HG03442 (cell line): ENCODE measurements at regions not wholly inside any gene's neighbourhood (a gene's known extent, or its start where the extent isn't known, plus 50 kb on each side); places are given as distances from the start of the nearest gene placed in this dataset.
"Not testable (repeated sequence)": the region's sequence is repeated elsewhere in the genome, so short reads cannot be mapped to it uniquely, and the experiment has no call there.

Source experiments
- ATAC-seq: cut with Tn5 transposase; IDR thresholded peaks from one replicate; pipeline ENCODE4 v1.9.1; 2021; ENCODE audit warnings: mild to moderate bottlenecking, moderate library complexity; ENCODE audit not compliant: unreplicated experiment

DNA sequence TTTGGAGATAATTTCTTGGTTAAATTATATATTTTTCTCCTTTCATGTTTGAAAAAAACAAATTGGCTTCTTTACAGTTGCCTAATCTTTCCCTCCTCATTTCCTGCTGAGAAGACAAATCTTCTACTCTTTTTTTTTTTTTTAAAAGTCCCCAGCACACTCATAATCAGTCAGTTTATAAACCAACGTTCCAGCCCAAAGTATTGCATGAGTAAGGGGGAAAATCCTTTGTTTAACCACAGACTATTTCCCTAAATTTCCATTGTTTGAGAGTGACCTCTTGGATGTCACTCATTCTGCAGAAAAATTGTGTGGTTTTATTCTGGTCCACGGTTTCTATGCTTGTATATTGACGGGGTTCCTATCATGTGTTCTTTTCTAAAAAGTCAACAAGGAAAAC lies 55.1 kb upstream of the TLR4 start:
- no peak for ATAC-seq

DNA sequence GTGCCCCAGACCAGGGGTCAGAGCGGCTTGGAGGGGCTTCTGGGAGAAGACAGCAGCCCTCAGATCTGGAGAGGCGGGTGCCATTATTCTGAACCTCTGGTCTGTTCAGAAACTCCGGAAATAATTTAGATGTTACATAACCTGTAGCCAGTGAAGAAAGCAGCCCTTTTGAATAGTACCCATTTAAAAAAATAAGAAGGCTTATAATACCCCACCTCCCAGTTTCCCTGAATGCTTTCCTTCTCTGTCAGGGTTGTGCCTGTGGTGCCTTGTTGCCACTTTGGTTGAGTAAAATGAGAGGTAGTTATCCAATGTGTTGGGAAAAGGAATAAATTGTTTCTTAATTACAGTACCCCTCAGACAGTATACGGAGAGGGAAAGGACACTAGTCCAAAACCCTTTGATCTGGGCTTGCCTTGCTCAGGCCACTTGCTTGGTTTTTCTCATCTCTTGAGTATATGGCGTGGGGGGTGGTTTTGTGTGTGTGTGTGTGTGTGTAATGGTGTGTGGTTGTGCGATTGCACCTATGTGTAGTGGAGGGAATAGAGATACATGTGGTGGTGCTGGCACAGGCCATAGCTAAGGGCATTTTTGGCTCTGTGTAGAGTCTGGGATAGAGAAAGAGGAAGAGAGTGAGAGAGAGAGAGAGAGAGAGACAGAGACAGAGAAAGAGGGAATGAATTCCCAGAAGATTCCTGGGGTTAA lies 59.1 kb upstream of the TLR4 start:
- no peak for ATAC-seq

DNA sequence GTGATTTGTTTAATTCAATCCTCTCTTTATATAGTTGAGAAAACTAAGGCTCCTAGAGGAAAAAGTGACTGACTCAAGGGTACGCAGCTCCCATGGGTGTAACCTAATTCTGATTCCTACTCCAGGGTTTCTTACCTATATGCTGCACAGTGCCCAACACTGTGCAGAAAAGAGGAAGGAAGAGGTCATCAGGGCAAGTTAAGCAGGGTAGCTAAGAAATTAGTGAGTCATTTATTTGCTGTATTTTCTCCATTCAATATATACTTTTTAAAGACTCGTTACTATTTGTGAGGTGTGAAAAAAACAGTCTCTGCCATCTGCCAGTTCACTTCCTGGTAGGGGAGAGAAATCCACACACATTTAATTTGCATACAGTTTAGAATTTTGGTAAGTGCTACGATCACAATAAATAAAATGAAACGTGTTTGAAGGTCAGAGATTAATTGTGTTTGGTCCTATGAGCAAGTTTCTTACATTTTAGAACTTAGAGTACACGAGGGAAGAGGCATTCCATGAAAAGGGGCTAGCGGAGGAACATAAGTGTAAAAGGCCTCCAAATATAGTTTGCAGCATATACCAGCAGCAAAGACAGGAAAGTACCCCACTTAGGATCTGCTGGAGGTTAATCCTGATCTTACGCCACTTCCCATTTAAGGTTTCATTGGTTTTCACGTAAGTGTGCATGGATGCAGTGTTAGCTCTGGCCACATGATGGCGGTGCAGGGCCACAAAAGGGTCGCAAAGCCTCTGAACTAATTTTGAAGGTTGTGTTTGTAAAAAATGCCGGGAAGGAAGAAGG lies 59.9 kb upstream of the TLR4 start:
- peak; percentile 89 for ATAC-seq

- ATAC-seq, result no peak
Observed at GRCh38 chr9:117643288-117643654, 60.9 kb upstream of the TLR4 start.

GRCh38 chr9:117642571-117643287 lies 61.5 kb upstream of the TLR4 start:
- ATAC-seq, result not testable (repeated sequence)

DNA sequence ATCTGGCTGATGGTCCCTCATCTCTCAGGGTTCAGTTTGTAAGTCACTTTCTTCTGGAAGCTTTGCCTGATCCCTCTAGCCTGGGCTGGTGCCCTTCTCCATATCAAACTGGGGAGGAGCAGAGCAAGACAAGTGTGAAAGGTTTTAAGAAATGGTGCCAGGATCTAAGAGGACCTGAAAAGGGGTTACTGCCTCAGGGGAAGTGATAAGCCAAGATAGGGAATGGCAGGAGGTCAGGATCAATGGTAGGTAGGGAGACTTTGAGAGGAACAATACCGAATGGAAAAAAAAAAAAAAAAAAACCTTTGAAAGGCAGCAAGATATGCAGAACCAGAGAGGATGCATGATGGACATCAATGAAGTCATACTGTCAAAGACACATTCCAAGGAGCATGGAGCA lies 67.5 kb upstream of the TLR4 start:
- ATAC-seq, result no peak

DNA sequence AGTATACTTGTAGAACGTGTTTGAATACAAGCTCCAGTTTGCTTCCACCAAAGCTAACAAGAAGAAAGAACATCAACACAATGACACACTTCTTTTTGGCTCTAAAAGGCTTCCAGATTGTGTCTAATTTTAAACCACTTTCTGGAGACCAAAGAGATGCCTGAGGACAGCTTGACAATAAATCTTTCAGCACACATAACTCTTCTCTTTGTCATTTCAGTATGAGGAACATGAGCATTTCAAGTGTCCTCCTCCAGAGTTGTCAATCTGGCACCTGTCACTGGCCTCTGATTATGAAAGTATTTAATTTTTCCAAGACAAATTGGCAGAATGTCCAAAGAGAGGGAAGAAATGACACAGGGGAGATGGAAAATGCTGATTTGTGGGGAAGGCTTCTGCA lies 79.0 kb upstream of the TLR4 start:
- no peak for ATAC-seq

DNA sequence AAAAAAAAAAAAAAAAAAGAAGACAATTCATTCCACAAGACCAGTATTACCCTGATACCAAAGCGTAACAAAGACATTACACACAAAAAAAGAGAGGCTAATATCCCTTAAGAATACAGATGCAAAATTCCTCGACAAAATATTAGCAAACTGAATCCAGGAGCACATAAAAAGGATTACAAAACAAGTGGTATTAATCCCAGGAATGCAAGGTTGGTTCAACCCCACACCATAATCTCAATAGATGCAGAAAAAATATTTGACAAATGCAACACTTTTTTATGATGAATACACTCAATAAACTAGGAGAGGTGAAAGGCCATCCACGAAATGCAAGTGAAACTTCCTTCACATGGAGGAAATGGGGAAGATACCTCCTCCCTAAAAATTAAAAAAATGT lies 80.1 kb upstream of the TLR4 start:
- ATAC-seq, result no peak

DNA sequence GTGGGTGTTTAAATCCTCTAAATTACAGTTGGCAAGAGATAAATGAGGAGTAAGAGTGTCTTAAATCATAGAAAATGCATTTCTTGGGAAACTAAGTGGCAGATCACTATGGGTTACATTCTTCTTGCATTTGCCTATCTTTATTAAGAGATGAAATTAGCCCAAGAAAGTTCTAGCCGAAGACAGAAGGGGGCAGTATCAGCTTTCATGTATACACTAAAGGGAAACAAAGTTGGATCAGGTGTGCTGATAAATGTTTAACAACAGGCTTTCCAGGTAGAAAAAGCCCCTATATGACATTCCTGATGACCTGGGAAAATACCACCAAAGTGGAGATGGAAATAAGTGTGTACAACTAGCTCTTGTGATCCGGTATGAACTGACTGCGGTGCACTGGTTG lies 81.9 kb upstream of the TLR4 start:
- no peak for ATAC-seq

- no peak for ATAC-seq
Observed at GRCh38 chr9:117616431-117616831, 87.8 kb upstream of the TLR4 start.

- no peak for ATAC-seq
Observed at GRCh38 chr9:117612317-117612716, 91.9 kb upstream of the TLR4 start.

- no peak for ATAC-seq
Observed at GRCh38 chr9:117597977-117598376, 106.2 kb upstream of the TLR4 start.

DNA sequence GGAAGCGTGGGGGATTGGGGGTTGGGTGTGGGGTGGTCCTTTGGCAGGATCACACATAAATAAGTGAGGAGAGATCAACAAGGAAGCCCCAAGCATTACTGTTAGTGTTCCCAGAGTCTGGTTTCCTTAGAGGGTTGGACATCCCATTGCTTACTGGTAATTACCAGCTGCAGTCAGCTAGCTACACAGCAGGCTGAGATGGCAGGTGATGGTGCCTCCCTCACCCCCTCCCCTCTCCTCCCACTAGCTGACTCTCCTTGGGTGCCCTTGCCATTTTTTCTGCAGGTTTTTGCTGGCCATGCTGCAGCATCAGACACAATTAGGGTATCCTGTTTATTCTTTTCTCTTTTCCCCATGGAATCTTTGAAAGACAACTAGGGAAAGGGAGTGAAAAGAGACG lies 107.5 kb upstream of the TLR4 start:
- no peak for ATAC-seq

- ATAC-seq, result no peak
Observed at GRCh38 chr9:117595650-117596049, 108.6 kb upstream of the TLR4 start.

DNA sequence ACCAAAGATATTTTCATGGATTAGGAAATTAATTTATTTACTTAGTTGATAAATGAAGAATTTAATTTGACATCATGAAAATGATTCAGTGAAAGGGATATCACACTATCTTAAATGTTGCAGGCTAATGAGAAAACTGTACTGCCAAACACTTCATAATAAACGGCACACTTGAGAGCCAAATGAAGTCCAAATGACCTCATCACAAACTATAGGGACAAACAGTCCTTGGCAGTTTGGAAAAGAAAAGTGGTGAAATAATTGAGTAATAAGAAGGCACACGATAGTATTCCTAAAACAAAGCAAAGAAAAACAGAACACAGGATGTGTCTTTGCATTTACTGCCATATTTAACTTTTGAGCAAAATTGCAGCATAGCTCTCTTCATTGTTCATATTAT lies 116.9 kb upstream of the TLR4 start:
- ATAC-seq, result no peak

DNA sequence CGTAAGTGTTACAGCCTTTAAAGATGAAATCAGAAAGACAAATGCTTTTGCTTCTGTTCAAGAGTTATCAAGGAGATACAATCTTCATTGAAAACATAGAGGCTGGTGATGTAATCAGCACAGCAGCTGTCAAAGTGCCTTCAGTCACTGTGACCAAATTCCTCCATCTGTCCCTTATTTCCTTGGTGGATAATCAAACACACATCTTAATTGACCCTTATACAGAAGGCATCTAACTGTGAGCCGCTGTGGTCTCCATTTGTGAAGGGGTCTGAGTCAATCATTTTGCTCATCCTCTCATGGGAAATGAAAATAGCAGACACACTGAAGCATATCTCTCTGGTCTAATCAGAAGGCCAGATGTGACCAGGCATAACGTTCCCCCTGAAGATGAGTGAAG lies 130.1 kb upstream of the TLR4 start:
- no peak for ATAC-seq

GRCh38 chr9:117564839-117565238 lies 139.4 kb upstream of the TLR4 start:
- no peak for ATAC-seq

DNA sequence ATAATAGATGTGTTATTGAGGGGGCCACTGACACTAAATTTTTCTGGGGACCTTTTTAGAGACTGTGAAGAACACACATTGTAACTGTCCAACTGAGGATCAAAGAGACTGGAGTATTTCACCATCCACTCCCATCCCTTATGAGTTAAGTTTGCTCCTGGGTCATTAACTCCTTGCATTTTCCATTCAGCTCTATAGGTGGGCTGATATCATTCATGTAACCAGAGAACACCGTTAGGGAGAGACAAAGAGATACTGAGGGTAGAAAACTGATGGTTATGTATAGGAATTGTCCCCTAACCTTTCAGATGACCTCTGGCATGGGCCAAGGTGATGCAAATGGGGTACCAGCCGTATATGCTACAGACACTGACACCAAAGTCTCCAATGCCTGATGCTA lies 142.4 kb upstream of the TLR4 start:
- no peak for ATAC-seq

DNA sequence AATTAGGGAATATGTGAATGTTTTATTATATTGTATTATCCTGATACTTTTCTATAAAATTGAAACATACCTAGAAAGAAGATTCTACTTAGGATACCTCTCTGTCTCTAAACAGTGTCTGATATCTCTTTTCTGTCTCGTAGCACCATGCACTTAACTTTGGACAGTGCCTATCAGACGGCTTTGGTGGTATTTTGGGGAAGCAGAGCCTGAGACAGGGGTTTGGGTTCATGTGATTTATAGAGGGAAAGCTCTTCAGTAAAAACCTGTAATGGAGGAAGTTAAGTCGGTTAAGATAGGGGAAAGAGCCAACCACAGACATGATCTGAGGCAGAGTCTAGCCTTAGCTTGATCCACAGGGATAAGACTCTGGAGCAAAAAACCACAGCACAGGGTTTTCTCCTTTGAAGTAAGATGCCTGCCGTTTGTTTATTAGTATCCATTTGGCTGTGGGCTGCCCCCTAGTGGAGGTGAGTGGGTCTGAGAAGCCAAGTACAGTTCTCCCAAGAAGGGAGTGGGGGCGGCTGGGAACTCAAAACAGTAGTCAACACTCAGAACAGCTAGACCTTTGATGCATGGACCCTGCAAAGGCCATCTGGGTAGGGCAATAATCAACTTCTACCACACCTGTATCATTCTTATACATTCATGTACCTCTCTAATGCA lies 141.2 kb upstream of the ASTN2 start:
- peak; percentile 89 for ATAC-seq

DNA sequence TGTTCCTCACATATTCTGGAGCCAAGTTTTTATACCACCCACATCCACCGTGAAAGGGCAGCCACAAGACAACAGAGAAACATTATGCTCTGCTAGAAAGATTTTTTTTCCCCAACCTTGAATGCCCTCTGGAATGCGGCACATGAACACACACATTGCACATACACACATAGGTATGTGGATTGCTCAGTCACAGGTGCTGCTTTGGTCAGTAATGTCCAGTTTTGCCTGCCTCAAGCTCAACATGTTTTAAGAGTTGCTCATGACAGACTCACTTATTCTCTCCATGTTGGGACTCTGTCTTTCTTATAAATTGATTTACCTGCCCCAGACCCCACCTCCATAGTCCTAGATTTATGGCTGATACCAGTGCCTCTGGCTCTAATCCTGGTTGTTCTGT lies 138.0 kb upstream of the ASTN2 start:
- ATAC-seq, result no peak

GRCh38 chr9:117551171-117551570 lies 136.3 kb upstream of the ASTN2 start:
- ATAC-seq, result no peak
